GM21717 (cell line): ENCODE measurements at regions not wholly inside any gene's neighbourhood (a gene's known extent, or its start where the extent isn't known, plus 50 kb on each side); places are given as distances from the start of the nearest gene placed in this dataset.

Source experiments
- ATAC-seq: cut with Tn5 transposase; IDR thresholded peaks from one replicate; pipeline ENCODE4 v1.9.1; 2021; ENCODE audit warnings: mild to moderate bottlenecking, moderate library complexity; ENCODE audit not compliant: unreplicated experiment

DNA sequence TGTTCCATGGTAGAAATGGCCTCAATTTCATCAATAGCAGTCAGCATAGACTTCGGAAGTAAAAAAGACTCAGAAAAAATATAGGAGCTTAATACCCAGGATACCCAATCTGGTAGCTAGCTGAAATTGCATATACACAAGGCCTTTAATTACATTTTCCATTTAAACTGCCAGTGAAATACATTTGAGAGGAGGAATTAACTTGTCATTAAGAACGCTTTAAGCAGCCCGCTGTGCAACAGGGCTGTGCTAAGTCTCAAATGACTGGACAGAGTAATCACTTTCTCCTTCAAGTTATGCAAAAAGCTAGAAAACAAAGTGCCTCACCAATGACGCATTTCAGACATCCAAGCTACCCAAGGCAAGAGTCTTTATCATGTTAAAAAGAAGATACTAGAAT, 558.8 kb downstream of the MBD2 start:
- ATAC-seq, result no peak

DNA sequence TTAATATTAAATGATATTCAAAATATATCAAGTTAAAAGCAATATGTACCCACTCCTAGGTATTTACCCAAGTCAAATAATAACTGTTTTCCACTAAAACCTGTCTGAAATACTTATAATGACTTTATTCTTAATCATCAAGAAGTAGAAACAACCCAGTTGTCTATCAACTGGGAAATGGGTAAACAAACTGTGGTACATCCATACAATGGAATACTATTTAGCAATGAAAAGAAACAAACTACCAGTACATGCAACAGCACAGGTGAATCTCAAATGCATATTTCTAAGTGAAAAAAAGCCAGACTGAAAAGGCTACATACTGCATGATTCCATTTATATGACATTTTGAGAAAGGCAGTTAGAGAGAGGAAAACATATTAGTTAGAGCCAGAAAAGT, 559.9 kb downstream of the MBD2 start:
- no peak for ATAC-seq

DNA sequence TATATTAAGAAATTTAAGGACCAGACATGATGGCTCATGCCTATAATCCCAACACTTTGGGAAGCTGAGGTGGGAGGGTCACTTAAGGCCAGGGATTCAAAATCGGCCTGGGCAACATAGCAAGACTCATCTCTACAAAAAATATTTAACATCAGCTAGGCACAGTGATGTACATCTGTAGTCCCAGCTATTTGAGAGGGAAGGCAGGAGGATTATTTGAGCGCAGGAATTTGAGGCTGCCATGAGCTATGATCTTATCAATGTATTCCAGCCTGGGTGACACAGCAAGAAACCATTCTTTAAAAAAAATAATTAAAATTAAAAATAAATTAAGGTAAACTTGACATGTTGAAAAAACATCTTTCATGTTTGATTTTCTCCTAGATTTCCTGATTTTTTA, 564.2 kb downstream of the MBD2 start:
- ATAC-seq, result no peak

DNA sequence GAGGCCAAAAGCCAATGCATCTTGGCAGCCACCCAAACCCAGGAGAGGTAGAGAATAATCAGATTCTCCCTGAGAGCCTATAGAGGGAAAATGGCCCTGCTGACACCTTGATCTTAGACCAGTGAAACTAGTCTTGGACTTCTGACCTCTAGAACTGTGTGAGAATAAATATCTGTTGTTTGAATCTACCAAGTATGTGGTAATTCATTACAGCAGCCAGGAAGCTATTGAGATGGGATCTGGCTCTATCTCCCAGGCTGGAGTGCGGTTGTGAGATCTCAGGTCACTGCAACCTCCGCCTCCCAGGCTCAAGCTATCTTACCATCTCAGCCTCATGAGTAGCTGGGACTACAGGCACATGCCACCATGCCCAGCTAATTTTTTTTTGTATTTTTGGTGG, 567.2 kb downstream of the MBD2 start:
- ATAC-seq, result no peak

DNA sequence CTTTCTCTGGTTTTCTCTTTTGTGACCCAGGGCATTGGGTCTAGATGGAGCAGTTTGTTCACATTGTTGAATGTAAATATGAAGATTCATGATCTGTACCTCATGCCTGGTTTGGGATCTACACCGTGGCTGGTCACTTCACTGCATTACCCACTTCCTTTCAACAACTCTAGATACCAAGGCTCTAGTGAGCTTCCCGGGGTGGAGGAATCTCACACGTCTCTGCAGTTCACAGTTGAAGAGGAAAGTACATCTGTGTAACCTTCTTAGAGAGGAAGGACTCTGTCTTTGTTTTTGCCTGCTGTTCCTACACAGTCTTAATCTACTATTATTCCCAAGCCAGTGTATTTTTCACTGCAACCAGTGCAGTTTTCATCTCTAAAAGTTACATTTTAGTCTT, 574.8 kb downstream of the MBD2 start:
- ATAC-seq, result no peak

DNA sequence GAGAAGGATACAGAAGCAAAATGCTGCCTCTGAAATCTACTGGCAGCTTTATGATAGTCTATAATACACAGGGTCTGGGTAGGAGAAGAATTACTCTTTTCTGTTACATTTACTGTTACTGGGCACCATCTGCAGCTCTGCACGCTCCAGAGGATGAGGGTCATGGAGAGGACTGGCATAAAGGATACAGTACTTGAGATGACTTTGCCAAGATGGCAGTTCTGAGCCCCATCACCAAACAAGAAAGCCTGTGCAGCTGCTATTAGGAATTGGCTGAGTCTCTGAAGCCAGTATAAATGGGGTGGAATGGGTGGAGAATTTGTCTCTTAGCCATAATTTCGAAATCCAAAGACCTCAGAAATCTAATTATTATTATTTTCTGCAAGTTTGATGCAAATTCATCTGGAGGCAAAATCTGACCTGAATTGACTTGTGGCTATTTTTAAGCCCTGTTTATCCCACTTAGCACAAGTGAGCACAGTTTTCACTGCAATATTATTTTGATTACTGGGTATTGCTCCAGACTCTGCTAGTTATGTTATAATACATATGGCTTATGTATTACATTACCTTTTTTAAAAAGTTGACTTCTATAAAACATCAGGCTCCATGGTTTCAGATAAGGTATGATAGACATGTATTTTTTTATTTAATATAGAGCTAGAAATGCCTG, 579.5 kb downstream of the MBD2 start:
- no peak for ATAC-seq

DNA sequence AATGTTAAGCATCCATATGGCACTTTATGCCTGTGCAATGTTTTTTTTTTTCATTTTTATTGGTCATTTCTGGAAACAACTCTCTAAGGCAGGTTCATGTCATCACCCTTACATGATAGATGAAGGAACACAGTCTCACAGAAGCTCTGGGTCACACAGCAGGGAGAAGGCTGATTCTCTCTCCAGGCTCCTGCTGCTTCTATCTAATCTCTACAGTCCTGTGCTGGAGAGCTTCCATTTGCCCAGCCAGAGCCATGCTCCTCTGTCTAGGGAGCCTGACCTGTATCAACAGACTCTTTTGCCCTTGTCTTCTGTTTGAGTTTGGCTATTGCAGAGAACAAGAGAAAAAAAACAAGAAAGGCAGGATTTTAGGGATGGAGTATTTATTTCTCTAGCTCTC, 584.8 kb downstream of the MBD2 start:
- ATAC-seq, result no peak

DNA sequence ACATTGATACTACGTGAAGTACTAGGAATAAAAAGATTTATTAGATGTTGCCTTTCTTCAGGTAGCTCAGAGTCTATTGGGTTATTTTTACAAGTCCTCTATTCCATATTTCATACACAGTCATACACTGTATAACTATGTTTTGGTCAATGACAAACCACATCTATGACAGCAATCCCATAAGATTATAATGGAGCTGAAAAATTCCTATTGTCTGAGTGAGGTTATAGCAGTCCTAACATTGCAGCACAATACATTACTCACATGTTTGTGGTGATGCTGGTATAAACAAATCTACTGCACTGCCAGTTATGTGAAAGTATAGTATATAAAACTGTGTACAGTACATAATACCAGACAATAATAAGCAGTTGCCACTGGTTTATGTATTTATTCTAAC, 595.1 kb downstream of the MBD2 start:
- no peak for ATAC-seq

DNA sequence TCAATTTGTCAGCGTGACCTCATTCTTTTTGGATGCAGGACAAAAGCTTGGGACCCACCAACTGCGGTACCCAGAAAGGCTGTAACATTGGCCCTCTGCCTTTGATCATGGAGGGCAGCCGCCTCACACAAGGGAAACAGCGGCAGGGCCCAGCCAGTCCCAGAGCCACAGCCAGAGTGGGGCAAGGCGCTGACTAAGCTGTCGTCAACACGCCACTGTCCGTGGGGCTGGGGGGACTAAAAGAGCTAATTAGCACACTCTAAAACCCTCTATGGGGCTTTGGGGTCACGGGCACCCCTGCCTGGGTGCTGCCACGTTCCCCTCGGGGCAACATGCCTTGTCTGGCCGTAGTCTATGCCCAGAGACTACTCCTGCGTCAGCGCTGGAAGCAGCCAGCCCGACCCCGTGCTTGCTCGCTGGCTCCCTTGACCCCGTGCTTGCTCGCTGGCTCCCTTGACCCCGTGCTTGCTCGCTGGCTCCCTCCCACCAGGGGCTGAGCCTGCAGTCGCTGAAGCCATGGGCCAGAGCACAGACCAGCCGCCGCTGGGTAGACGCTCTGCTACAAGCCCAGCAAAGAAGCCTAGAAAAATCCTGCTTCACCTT, 598.4 kb downstream of the MBD2 start:
- ATAC-seq, result no peak

DNA sequence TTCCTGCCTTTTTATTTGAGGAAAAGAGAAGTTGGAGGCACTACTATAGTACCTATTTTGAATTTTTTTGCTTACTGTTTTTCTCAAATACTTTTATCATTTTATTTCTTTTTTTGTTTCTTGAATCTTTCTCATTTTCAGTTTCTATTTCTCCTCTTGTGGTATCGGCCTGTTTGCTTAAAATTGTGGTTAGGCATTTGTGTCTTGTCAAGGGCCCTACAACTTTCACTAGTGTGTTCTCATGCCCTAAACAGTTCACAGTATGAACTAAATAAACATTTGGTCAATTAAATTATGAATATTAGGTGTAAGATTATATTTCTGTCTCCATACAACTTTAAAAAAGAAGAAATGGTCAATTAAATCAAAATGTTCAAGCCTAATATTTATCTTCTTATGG, 613.5 kb downstream of the MBD2 start:
- ATAC-seq, result no peak

DNA sequence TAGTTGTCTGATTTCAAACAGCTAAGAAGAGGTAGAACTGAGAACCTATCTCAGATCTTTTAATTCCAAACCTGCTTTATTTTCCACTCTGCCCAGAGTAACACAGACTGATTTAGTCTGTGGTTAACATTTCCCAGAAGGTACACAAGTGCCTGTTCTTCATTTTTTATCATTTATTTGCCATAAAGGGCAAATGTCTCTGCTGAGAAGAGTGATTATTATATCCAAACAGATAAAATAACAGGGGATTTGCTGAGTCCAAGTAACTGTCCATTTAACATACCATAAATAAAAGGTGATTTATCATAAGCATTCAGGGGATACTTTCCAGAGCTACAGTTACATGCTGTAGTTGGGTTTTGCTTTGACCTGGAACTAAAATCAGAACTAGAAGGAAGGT, 617.7 kb downstream of the MBD2 start:
- no peak for ATAC-seq

DNA sequence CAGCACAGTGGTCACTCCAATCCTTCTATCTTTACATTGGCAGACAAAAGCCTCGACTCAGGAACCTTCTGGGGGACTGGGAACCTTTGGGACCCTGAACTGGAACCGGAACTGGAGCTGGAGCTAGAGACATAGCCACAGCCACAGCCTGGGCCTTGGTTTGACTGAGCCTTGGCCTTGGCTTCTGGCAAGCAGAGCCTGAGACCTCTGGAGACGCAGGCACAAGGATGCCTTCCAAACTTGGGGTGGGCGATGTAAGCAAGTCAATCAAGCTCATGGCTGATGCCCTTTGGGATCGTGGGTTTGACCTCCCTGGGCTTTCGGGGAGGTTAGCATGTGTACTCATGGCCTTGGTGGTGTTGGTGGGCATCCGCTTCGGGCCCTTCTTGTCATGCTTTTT, 619.3 kb downstream of the MBD2 start:
- no peak for ATAC-seq

DNA sequence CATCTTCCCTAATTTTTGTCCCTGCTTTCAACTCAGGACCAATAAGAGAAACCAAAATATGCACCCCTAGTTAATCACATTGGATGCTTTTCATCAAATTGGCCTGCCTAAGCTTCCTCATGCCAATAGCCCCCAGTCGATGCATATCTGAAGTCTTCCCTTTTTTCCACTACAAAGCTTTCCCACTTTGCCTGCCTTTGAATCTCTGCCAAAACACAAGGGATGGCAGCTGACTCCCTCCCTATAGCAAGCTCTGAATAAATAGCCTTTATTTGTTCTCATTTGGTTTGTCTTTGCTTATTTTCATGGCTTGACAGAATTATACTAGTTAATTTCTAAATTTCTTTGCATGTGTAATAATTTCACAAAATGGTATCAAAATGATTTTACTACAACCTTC, 621.2 kb downstream of the MBD2 start:
- no peak for ATAC-seq

DNA sequence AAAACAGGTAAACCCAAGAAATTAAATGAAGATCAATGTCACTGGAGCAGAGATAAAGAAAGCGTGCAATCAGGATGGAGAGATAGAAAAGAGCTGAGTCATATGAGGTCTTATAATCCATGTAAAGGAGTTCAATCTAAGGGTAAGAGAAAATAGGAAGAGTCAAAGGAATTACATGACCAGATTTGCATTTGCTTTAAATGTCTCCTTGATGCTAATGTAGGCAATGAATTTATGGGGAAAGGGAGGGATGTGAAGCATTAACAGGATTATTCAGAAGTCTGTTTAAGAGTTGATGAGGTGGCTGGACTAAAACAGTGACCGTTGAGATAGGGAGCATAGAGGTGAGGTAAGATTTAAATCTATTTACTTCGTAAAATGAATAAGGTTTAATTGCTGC, 623.1 kb downstream of the MBD2 start:
- no peak for ATAC-seq

DNA sequence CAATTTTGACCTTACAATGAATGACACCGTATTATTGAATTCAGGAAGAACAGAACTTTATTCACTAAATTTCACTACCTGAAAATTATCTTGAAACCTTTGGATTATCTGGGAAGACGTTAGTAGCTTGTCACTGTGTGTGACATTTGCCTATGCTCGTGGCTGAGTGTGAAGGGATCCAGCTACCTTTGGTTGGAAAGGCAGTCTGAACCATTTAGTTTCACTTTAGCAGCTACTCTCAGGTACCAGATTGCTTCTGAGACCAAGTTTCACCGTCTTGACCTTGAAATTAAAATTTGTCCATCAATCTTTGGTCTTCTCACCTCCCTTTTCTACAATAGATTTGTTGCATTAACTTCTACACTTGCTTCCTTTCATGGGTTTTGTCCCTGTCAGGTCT, 637.5 kb downstream of the MBD2 start:
- ATAC-seq, result no peak
